Psoas muscle (tissue), 7 donors: ENCODE measurements at regions not wholly inside any gene's neighbourhood (a gene's known extent, or its start where the extent isn't known, plus 50 kb on each side); places are given as distances from the start of the nearest gene placed in this dataset.
A peak's percentile ranks its signal among the peaks of the same experiment; 100 is the strongest.

Experiments
- ATAC-seq, 4 donors: fragments of 200-7000 bp; cut with Tn5 transposase; one replicate each; pipeline ENCODE4 v1.9.1; 2020; ENCODE audit warnings: moderate library complexity in 3 of 4, mild to moderate bottlenecking in 2 of 4
- DNase-seq, 2 donors: peaks; one replicate each; pipeline ENCODE4 v3.0.0-alpha.2; 2020
- H3K27ac ChIP-seq: fragments of 200-600 bp; one replicate; pipeline ENCODE4 v1.8.0; 2022
- H3K27me3 ChIP-seq, 3 donors: fragments of 200-600 bp in 1 of 3; one replicate each; pipeline versions ENCODE4 v1.6.1 to v1.8.0; 2013 to 2022; ENCODE audit warnings: low read length in 2 of 3, mild to moderate bottlenecking in 2 of 3, moderate library complexity in 1 of 3; ENCODE audit not compliant: insufficient read depth in 3 of 3
- H3K36me3 ChIP-seq, 2 donors: fragments of 200-600 bp in 1 of 2; one replicate each; pipeline versions ENCODE4 v1.6.1 to v1.8.0; 2013 to 2022; ENCODE audit warnings: low read depth in 1 of 2, mild to moderate bottlenecking in 1 of 2, moderate library complexity in 1 of 2; ENCODE audit not compliant: insufficient read depth in 1 of 2
- H3K4me1 ChIP-seq: fragments of 200-600 bp; one replicate; pipeline ENCODE4 v1.8.0; 2022
- H3K4me3 ChIP-seq: fragments of 200-600 bp; one replicate; pipeline ENCODE4 v1.8.0; 2022; ENCODE audit warnings: mild to moderate bottlenecking
- H3K9me3 ChIP-seq: fragments of 200-600 bp; one replicate; pipeline ENCODE4 v1.8.0; 2022
- WGBS, 3 donors: extraction: QIAGEN DNeasy Blood & Tissue Kit; methylation state at CpG; one replicate each; pipeline versions ENCODE4 v1.1.6 to v1.1.7; 2013; 5-methylcytosine and 5-hydroxymethylcytosine counted together
- intact Hi-C, 2 donors: fragments of 100-400 bp; cut with DNase I; formaldehyde crosslinking; loops; one replicate each; pipeline versions ENCODE4 v1.11.0 to v1.14.2; 2022
- TF ChIP-seq, protein P1 (sequence below): fragments of 200-600 bp; IDR thresholded peaks from one replicate; pipeline ENCODE4 v1.8.0; 2022; ENCODE audit warnings: antibody characterized with exemption
- donor health status: healthy with polysubstance abuse.
- donor health status: DM: no; HTN: no; CAD: no; lungs with moderate emphysema.
- donor health status: Bipolar disorder and iron deficiency.
- donor health status: healthy.
- donor health status: DM: yes; HTN: yes; CAD: no.
- donor health status: DM: no; HTN: no; CAD: no.
- donor health status: DM: yes; HTN: yes; CAD: no.

DNA sequence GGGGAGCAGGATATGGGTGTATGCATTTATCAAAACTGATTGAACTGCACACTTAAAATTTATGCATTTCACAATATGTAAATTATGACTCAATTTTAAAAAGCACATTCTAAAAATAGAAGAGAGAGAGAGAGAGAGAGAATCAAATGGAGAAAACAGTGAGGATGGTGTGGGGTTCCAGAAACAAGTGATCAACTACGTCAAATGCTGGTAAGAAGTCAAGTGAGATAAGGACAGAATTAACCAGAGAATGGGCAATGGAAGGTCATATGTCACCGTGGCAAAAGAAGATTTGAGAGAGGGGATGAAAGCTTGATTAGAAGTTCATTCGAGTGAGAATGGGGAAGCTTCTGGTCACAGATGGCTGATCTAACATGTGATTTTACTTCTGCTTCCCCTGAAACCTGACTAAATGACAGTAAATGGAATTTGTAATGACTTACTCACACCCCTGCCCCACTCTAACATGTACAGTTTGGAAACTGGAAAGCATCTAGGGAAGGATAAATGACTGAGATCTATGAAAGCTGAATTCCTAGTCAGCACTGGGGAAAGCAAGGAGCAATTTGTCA is 276.5 kb upstream of the AMIGO2 start:
- H3K36me3 ChIP-seq = no peaks in the 10 kb centered on the region
- no peak overlapping the region for H3K4me3 ChIP-seq
- ATAC-seq = no peak
- no peak for DNase-seq
- TF ChIP-seq, protein P1, sequence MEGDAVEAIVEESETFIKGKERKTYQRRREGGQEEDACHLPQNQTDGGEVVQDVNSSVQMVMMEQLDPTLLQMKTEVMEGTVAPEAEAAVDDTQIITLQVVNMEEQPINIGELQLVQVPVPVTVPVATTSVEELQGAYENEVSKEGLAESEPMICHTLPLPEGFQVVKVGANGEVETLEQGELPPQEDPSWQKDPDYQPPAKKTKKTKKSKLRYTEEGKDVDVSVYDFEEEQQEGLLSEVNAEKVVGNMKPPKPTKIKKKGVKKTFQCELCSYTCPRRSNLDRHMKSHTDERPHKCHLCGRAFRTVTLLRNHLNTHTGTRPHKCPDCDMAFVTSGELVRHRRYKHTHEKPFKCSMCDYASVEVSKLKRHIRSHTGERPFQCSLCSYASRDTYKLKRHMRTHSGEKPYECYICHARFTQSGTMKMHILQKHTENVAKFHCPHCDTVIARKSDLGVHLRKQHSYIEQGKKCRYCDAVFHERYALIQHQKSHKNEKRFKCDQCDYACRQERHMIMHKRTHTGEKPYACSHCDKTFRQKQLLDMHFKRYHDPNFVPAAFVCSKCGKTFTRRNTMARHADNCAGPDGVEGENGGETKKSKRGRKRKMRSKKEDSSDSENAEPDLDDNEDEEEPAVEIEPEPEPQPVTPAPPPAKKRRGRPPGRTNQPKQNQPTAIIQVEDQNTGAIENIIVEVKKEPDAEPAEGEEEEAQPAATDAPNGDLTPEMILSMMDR = no peak
- WGBS, 3 donors = 43 to 49% (median 43%) methylated on average over 3 of the region's 3 CpGs
- H3K4me1 ChIP-seq = no peaks in the 10 kb centered on the region
- no peaks in the 10 kb centered on the region for H3K27me3 ChIP-seq
- intact Hi-C loops = no loop called here
- no peaks in the 10 kb centered on the region for H3K9me3 ChIP-seq
- peak overlapping the region; percentile 30 for H3K27ac ChIP-seq

DNA sequence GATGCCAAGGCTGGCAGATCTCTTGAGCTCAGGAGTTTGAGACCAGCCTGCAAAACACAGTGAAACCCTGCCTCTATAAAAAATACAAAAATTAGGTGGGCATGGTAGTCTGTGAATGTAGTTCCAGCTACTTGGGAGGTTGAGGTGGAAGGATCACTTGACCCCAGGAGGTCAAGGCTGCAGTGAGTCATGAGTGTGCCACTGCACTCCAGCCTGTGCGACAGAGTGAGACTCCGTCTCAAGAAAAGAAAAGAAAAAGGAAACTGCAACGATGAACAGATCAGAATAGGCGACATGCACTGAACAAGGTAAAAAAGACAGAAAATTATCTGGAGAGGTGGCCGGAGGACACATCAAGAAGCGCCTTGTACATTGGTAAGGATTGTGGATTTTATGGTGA is 273.7 kb upstream of the AMIGO2 start:
- H3K36me3 ChIP-seq = no peaks in the 10 kb centered on the region
- intact Hi-C loops = no loop called here
- H3K4me3 ChIP-seq = no peak overlapping the region
- 58 to 80% (median 70%) methylated on average over 6 of the region's 6 CpGs for WGBS, 3 donors
- ATAC-seq = no peak
- no peaks in the 10 kb centered on the region for H3K9me3 ChIP-seq
- TF ChIP-seq, protein P1 = no peak
- no peaks in the 10 kb centered on the region for H3K27me3 ChIP-seq
- no peak overlapping the region for H3K27ac ChIP-seq
- H3K4me1 ChIP-seq = no peaks in the 10 kb centered on the region
- no peak for DNase-seq

DNA sequence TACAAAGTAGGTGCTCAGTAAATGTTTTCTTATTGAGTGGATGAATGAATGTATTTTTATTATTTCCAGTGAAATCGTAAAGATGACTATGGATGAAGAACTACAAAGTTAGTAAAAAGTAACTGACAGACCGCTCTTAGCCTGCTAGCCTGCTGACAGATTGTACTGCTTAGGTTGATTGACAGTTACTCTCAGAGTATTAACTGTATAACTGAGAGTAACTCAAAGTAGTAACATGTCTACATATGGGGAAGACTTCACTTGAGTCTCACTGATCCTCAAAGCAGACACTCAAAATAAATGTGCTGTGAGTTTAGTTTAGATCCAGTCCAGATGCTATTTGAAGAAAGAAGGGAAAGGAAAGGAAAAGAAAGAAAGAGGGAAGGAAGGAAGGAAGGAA is 272.3 kb upstream of the AMIGO2 start:
- intact Hi-C loops = no loop called here
- Histone ChIP-seq H3K27me3 (no peaks in the 10 kb centered on the region), H3K4me1 (no peaks in the 10 kb centered on the region), H3K4me3 (no peak overlapping the region), H3K9me3 (no peaks in the 10 kb centered on the region), H3K36me3 (no peaks in the 10 kb centered on the region), H3K27ac (no peak overlapping the region)
- ATAC-seq (no peak), DNase-seq (no peak)
- TF ChIP-seq, protein P1 = no peak
- 94 to 95% (median 95%) methylated on average over 2 of the region's 2 CpGs for WGBS, 3 donors

DNA sequence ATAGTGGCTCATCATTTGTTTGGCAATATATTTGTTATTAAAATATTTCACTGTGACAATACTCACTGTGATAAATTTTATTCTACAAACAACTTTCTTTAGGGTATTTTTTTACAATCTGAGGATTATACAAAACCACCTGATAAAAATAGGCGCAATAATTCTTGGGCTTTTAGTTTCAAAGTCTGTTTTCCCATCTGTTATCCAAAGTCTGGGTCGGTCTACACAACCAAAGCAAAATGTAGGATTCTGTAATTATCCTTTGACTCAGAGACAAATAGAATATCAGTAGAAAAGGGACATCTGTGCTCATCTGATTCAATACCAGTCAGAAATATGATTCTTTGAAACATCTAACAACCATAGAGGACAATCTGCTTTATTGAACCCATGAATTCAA is 271.8 kb upstream of the AMIGO2 start:
- intact Hi-C loops = no loop called here
- DNase-seq = no peak

DNA sequence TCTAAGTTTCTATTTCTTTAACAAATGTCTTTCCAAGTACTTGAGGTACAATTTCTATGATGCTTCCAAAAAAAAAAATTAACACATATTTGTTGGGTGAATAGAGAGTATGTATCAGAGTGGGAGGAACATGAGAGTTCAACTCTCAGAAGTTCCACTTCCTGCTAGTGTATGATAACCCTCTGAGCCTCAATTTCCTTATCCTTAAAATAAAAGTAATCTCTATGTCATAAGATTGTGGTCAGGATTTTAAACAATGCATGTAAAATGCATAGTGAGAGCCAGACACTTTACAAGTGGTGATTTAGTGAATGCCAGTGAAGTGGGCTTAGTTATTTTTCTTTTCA is 270.3 kb upstream of the AMIGO2 start:
- DNase-seq = no peak
- no peak overlapping the region for H3K27ac ChIP-seq

More for the DNA sequence above, 271.8 kb upstream of the AMIGO2 start:
- H3K36me3 ChIP-seq = no peaks in the 10 kb centered on the region
- no peaks in the 10 kb centered on the region for H3K9me3 ChIP-seq
- TF ChIP-seq, protein P1 = no peak
- no peaks in the 10 kb centered on the region for H3K27me3 ChIP-seq
- WGBS, 3 donors = 78 to 89% (median 84%) methylated on average over 2 of the region's 2 CpGs
- no peak overlapping the region for H3K4me3 ChIP-seq
- H3K4me1 ChIP-seq = no peaks in the 10 kb centered on the region
- H3K27ac ChIP-seq = no peak overlapping the region
- ATAC-seq = no peak

More for the DNA sequence above, 270.3 kb upstream of the AMIGO2 start:
- intact Hi-C loops = no loop called here
- Histone ChIP-seq H3K36me3 (no peaks in the 10 kb centered on the region), H3K4me3 (no peak overlapping the region), H3K4me1 (no peaks in the 10 kb centered on the region), H3K9me3 (no peaks in the 10 kb centered on the region), H3K27me3 (no peaks in the 10 kb centered on the region)
- ATAC-seq = no peak
- TF ChIP-seq, protein P1 = no peak
